ENCODE measurements at regions not wholly inside any gene's neighbourhood (a gene's known extent, or its start where the extent isn't known, plus 50 kb on each side); places are given as distances from the start of the nearest gene placed in this dataset.
A peak's percentile ranks its signal among the peaks of the same experiment; 100 is the strongest.
"Not testable (repeated sequence)": the region's sequence is repeated elsewhere in the genome, so short reads cannot be mapped to it uniquely, and the experiment has no call there.

GRCh38 chr21:35468991-35469390 lies 419.9 kb upstream of the RUNX1 start:
- no peak for TF ChIP-seq CTCF (IDR thresholded peaks at IDR 0.05)
- no peak for DNase-seq
- H3K9me3 ChIP-seq: peaks cover 0 to 7% (median 0%) of the 10 kb centered on the region in 11 donors
- no peak for ATAC-seq
- H3K4me1 ChIP-seq: peaks cover 0 to 16% (median 0%) of the 10 kb centered on the region in 9 donors
- no peaks in the 10 kb centered on the region for H3K36me3 ChIP-seq
- WGBS, 2 donors: 46 to 50% methylated on average over 5 of the region's 5 CpGs
- H3K4me3 ChIP-seq: no peak overlapping the region
- H3K27me3 ChIP-seq: peaks cover 0 to 6% (median 0%) of the 10 kb centered on the region in 7 donors
- no peak overlapping the region for H3K27ac ChIP-seq
- intact Hi-C loops (cut with DNase I): no loop called here

GRCh38 chr21:35467566-35467965 lies 418.5 kb upstream of the RUNX1 start:
- 57 to 60% methylated on average over 2 of the region's 2 CpGs for WGBS, 2 donors

GRCh38 chr21:35466681-35467080 lies 417.6 kb upstream of the RUNX1 start:
- H3K36me3 ChIP-seq; H3K4me3 ChIP-seq; DNase-seq; H3K27ac ChIP-seq; ATAC-seq; H3K27me3 ChIP-seq; H3K4me1 ChIP-seq; intact Hi-C loops (cut with DNase I): not testable (repeated sequence)
- H3K9me3 ChIP-seq: peaks cover 0 to 12% (median 0%) of the 10 kb centered on the region in 11 donors
- 87% methylated on average over 5 of the region's 5 CpGs for WGBS, 2 donors

More at GRCh38 chr21:35467566-35467965, 418.5 kb upstream of the RUNX1 start:
- H3K27me3 ChIP-seq: peaks cover 0 to 5% (median 0%) of the 10 kb centered on the region in 7 donors
- ATAC-seq (no peak), DNase-seq (no peak)
- intact Hi-C loops (cut with DNase I): no loop called here
- TF ChIP-seq CTCF (IDR thresholded peaks at IDR 0.05): no peak
- peaks cover 0 to 12% (median 0%) of the 10 kb centered on the region in 11 donors for H3K9me3 ChIP-seq
- H3K4me1 ChIP-seq: peaks cover 0 to 7% (median 0%) of the 10 kb centered on the region in 9 donors
- H3K27ac ChIP-seq: no peak overlapping the region
- H3K36me3 ChIP-seq: no peaks in the 10 kb centered on the region
- no peak overlapping the region for H3K4me3 ChIP-seq

- WGBS, 2 donors: 85 to 89% methylated on average over 2 of the region's 2 CpGs
- Histone ChIP-seq H3K36me3 (no peaks in the 10 kb centered on the region), H3K4me3 (no peak overlapping the region), H3K27me3 (peaks cover 0 to 3% (median 0%) of the 10 kb centered on the region in 7 donors), H3K4me1 (peaks cover 0 to 12% (median 0%) of the 10 kb centered on the region in 9 donors), H3K27ac (peak overlapping the region in 1 of 10 donors; percentile 26), H3K9me3 (peaks cover 0 to 12% (median 0%) of the 10 kb centered on the region in 11 donors)
- DNase-seq (no peak), ATAC-seq (no peak)
- TF ChIP-seq CTCF (IDR thresholded peaks at IDR 0.05): no peak
- intact Hi-C loops (cut with DNase I): no loop called here
Observed at GRCh38 chr21:35465741-35466140, 416.6 kb upstream of the RUNX1 start.

GRCh38 chr21:35461700-35462099 lies 412.6 kb upstream of the RUNX1 start:
- intact Hi-C loops (cut with DNase I): no loop called here
- Histone ChIP-seq H3K9me3 (peaks cover 0 to 10% (median 0%) of the 10 kb centered on the region in 11 donors), H3K27me3 (no peaks in the 10 kb centered on the region), H3K27ac (no peak overlapping the region), H3K4me1 (peaks cover 0 to 13% (median 0%) of the 10 kb centered on the region in 9 donors), H3K36me3 (no peaks in the 10 kb centered on the region), H3K4me3 (no peak overlapping the region)
- TF ChIP-seq CTCF (IDR thresholded peaks at IDR 0.05): no peak
- WGBS, 2 donors: 74 to 84% methylated on average over 2 of the region's 2 CpGs
- DNase-seq (no peak), ATAC-seq (no peak)

All from heart right ventricle (tissue), 16 donors.